ENCODE measurements at regions not wholly inside any gene's neighbourhood (a gene's known extent, or its start where the extent isn't known, plus 50 kb on each side); places are given as distances from the start of the nearest gene placed in this dataset.

GRCh38 chr3:853489-853888 is 239.3 kb upstream of the CNTN6 start:
- TF ChIP-seq CTCF (IDR thresholded peaks at IDR 0.05) (no peak), POLR2A (IDR thresholded peaks at IDR 0.05) (no peak)
